H1 (cell line): ENCODE measurements at regions not wholly inside any gene's neighbourhood (a gene's known extent, or its start where the extent isn't known, plus 50 kb on each side); places are given as distances from the start of the nearest gene placed in this dataset.
"Not testable (repeated sequence)": the region's sequence is repeated elsewhere in the genome, so short reads cannot be mapped to it uniquely, and the experiment has no call there.

Source experiments
- CTCF ChIA-PET: fragments of 300-600 bp; sonication (Branson Sonifier 250); formaldehyde crosslinking; loops from one replicate; lab custom pipeline; 2021; ENCODE audit not compliant: partially characterized antibody; lab: Charles Lee
- POLR2A ChIA-PET: fragments of 300-600 bp; sonication (Branson Sonifier 250); formaldehyde crosslinking; loops from one replicate; lab custom pipeline; 2021; ENCODE audit warnings: inconsistent platforms; ENCODE audit not compliant: partially characterized antibody; lab: Charles Lee
- DNase-seq, 2 experiments: peaks; one replicate each; pipeline versions ENCODE4 v3.0.0 to v3.0.0-alpha.2; 2010 to 2022; ENCODE audit warnings: low spot score in 2 of 2, low read depth in 1 of 2, mixed read lengths in 1 of 2
- FAIRE-seq: peaks from 2 replicates; lab custom pipeline; 2011; peaks lifted over from hg19 to GRCh38; lab: Jason Lieb, UNC
- H2AFZ ChIP-seq: 2 replicates; pipeline ENCODE4 v1.8.1; 2012; ENCODE audit warnings: low read length, inconsistent platforms
- H2AK5ac ChIP-seq: 2 replicates; pipeline ENCODE4 v1.6.1; 2013; ENCODE audit warnings: low read depth, low read length
- H2BK120ac ChIP-seq: replicated peaks from 2 replicates; pipeline ENCODE3; 2013; ENCODE audit warnings: low read depth, low read length, inconsistent platforms
- H2BK12ac ChIP-seq: 2 replicates; pipeline ENCODE4 v1.6.1; 2013; ENCODE audit warnings: low read depth, low read length
- H2BK15ac ChIP-seq: 2 replicates; pipeline ENCODE4 v1.6.1; 2013; ENCODE audit warnings: low read length
- H2BK20ac ChIP-seq: 2 replicates; pipeline ENCODE4 v1.6.1; 2013; ENCODE audit warnings: low read length
- H2BK5ac ChIP-seq: 2 replicates; pipeline ENCODE4 v1.6.1; 2013; ENCODE audit warnings: low read depth, low read length
- H3K14ac ChIP-seq: 2 replicates; pipeline ENCODE4 v1.6.1; 2013; ENCODE audit warnings: inconsistent platforms; ENCODE audit not compliant: insufficient read length
- H3K18ac ChIP-seq: 2 replicates; pipeline ENCODE4 v1.6.1; 2013; ENCODE audit warnings: low read length; ENCODE audit errors: extremely low read depth
- H3K23ac ChIP-seq: 2 replicates; pipeline ENCODE4 v1.6.1; 2013; ENCODE audit warnings: inconsistent platforms; ENCODE audit not compliant: insufficient read length
- H3K23me2 ChIP-seq: 2 replicates; pipeline ENCODE4 v1.6.1; 2013; ENCODE audit warnings: low read depth, low read length
- H3K27ac ChIP-seq: 2 replicates; pipeline ENCODE4 v1.6.1; 2011; ENCODE audit warnings: low read depth, low read length, inconsistent platforms
- H3K27me3 ChIP-seq, 4 experiments: replicated peaks in 1 of 4; 1 replicate in 1 of 4; 2 replicates in 3 of 4; pipeline versions ENCODE4 v1.6.1 to v1.8.1; 2011 to 2013; ENCODE audit warnings: low read length in 3 of 4, mild to moderate bottlenecking in 3 of 4, inconsistent platforms in 2 of 4, mixed read lengths in 2 of 4, moderate library complexity in 1 of 4; ENCODE audit not compliant: control insufficient read depth in 3 of 4, insufficient read depth in 3 of 4; ENCODE audit errors: extremely low read depth in 1 of 4
- H3K36me3 ChIP-seq, 4 experiments: 2 replicates each; pipeline versions ENCODE4 v1.6.1 to v1.8.1; 2011 to 2013; ENCODE audit warnings: mild to moderate bottlenecking in 4 of 4, low read length in 3 of 4, moderate library complexity in 2 of 4, control low read depth in 1 of 4, inconsistent platforms in 1 of 4; ENCODE audit not compliant: insufficient read depth in 4 of 4, control insufficient read depth in 2 of 4
- H3K4ac ChIP-seq: replicated peaks from 2 replicates; pipeline ENCODE3; 2013; ENCODE audit warnings: low read length, low read depth, mixed read lengths, inconsistent platforms; ENCODE audit not compliant: insufficient read length
- H3K4me1 ChIP-seq, 4 experiments: replicated peaks in 1 of 4; 1 replicate in 1 of 4; 2 replicates in 3 of 4; pipeline versions ENCODE4 v1.6.1 to v1.8.1; 2011 to 2013; ENCODE audit warnings: low read length in 3 of 4, inconsistent platforms in 2 of 4, mixed read lengths in 1 of 4; ENCODE audit not compliant: insufficient read depth in 4 of 4, control insufficient read depth in 3 of 4
- H3K4me2 ChIP-seq, 2 experiments: 2 replicates each; pipeline versions ENCODE4 v1.6.1 to v1.8.1; 2011 to 2013; ENCODE audit warnings: low read depth in 2 of 2, low read length in 2 of 2, control low read depth in 1 of 2, inconsistent platforms in 1 of 2, mild to moderate bottlenecking in 1 of 2; ENCODE audit not compliant: insufficient read depth in 1 of 2
- H3K4me3 ChIP-seq, 4 experiments: fragments of 200-600, 300-600 bp in 1 of 4; sonication (generic), shearing (Covaris generic), sonication (Bioruptor Twin) in 1 of 4; 2 replicates each; pipeline versions ENCODE4 v1.5.1 to v1.8.1; 2011 to 2016; ENCODE audit warnings: low read length in 4 of 4, low read depth in 3 of 4, control low read depth in 2 of 4, inconsistent platforms in 2 of 4, mild to moderate bottlenecking in 2 of 4, mixed read lengths in 1 of 4, moderate library complexity in 1 of 4; ENCODE audit not compliant: insufficient read depth in 2 of 4; ENCODE audit errors: extremely low read depth in 1 of 4
- H3K56ac ChIP-seq: replicated peaks from 2 replicates; pipeline ENCODE3; 2013; ENCODE audit warnings: low read depth, mild to moderate bottlenecking, mixed read lengths, low read length, inconsistent platforms; ENCODE audit not compliant: insufficient read length
- H3K79me1 ChIP-seq: 2 replicates; pipeline ENCODE4 v1.6.1; 2013; ENCODE audit warnings: low read depth, low read length, control low read depth
- H3K79me2 ChIP-seq, 2 experiments: 2 replicates each; pipeline versions ENCODE4 v1.6.1 to v1.8.1; 2012 to 2013; ENCODE audit warnings: low read length in 2 of 2, mild to moderate bottlenecking in 2 of 2, inconsistent platforms in 1 of 2; ENCODE audit not compliant: insufficient read depth in 2 of 2, control insufficient read depth in 1 of 2
- H3K9ac ChIP-seq, 4 experiments: replicated peaks in 1 of 4; 1 replicate in 1 of 4; 2 replicates in 3 of 4; pipeline versions ENCODE4 v1.6.1 to v1.8.1; 2011 to 2013; ENCODE audit warnings: low read depth in 3 of 4, low read length in 3 of 4, control low read depth in 2 of 4, mild to moderate bottlenecking in 2 of 4, moderate library complexity in 2 of 4, inconsistent platforms in 1 of 4; ENCODE audit errors: extremely low read depth in 1 of 4
- H3K9me3 ChIP-seq, 2 experiments: 2 replicates each; pipeline versions ENCODE4 v1.6.1 to v1.8.1; 2012 to 2013; ENCODE audit warnings: mild to moderate bottlenecking in 2 of 2, moderate library complexity in 2 of 2, control low read depth in 1 of 2, inconsistent platforms in 1 of 2, low read depth in 1 of 2, low read length in 1 of 2, mixed read lengths in 1 of 2; ENCODE audit not compliant: insufficient read depth in 2 of 2
- H4K20me1 ChIP-seq, 2 experiments: replicated peaks in 1 of 2; 2 replicates each; pipeline versions ENCODE3 to v1.8.1; 2011 to 2013; ENCODE audit warnings: inconsistent platforms in 2 of 2, low read length in 2 of 2, mild to moderate bottlenecking in 1 of 2; ENCODE audit not compliant: insufficient read depth in 2 of 2, control insufficient read depth in 1 of 2
- H4K5ac ChIP-seq: 2 replicates; pipeline ENCODE4 v1.6.1; 2013; ENCODE audit warnings: low read length, low read depth, mixed read lengths, inconsistent platforms; ENCODE audit not compliant: insufficient read length
- H4K8ac ChIP-seq: 2 replicates; pipeline ENCODE4 v1.8.0; 2013; ENCODE audit warnings: mild to moderate bottlenecking, moderate library complexity, low read length, inconsistent platforms; ENCODE audit not compliant: insufficient read depth; ENCODE audit errors: extremely low read depth
- H4K91ac ChIP-seq: replicated peaks from 2 replicates; pipeline ENCODE3; 2013; ENCODE audit warnings: low read length, mixed read lengths, inconsistent platforms; ENCODE audit not compliant: insufficient read length
- WGBS, 2 experiments: shearing (Covaris generic) in 1 of 2; methylation state at CpG; one replicate each; pipeline versions ENCODE4 v1.1.6 to v1.1.7; 2013 to 2015; ENCODE audit warnings: low lambda C conversion rate in 2 of 2, mixed read lengths in 2 of 2, inconsistent platforms in 1 of 2, low coverage in 1 of 2, missing lambda C conversion rate in 1 of 2; ENCODE audit not compliant: insufficient replicate concordance in 2 of 2, insufficient coverage in 1 of 2, insufficient read length in 1 of 2; ENCODE audit errors: extremely low coverage in 1 of 2, missing lambda C conversion rate in 1 of 2; 5-methylcytosine and 5-hydroxymethylcytosine counted together

- POLR2A ChIA-PET, H2AK5ac ChIP-seq, H3K79me1 ChIP-seq, H3K4me1 ChIP-seq, H3K79me2 ChIP-seq, CTCF ChIA-PET, H3K27ac ChIP-seq, DNase-seq, H3K23ac ChIP-seq, H3K4me3 ChIP-seq, H3K9ac ChIP-seq, H3K14ac ChIP-seq, H4K91ac ChIP-seq, H2BK12ac ChIP-seq, H3K56ac ChIP-seq, H2BK20ac ChIP-seq, H3K4me2 ChIP-seq, H3K36me3 ChIP-seq, H2AFZ ChIP-seq, H2BK120ac ChIP-seq, H4K8ac ChIP-seq, H2BK5ac ChIP-seq, FAIRE-seq, H3K23me2 ChIP-seq, H3K18ac ChIP-seq, H2BK15ac ChIP-seq, H4K5ac ChIP-seq, H3K4ac ChIP-seq, H4K20me1 ChIP-seq: not testable (repeated sequence)
- Histone ChIP-seq H3K27me3 (peaks cover 0 to 12% (median 7%) of the 10 kb centered on the region in 4 experiments; a peak in 5 of 7 replicates), H3K9me3 (peaks cover 3 to 15% of the 10 kb centered on the region in 2 experiments; a peak in 2 of 4 replicates)
- WGBS, 2 experiments: 87% methylated on average over 18 of the region's 25 CpGs; no CpG with 5 or more reads in 1 of the 2 experiments
These were observed 2877.2 kb downstream of the RPIA start for GRCh38 chr2:91568391-91569338.
